IMR-90 (cell line): ENCODE measurements at regions not wholly inside any gene's neighbourhood (a gene's known extent, or its start where the extent isn't known, plus 50 kb on each side); places are given as distances from the start of the nearest gene placed in this dataset.
"Not testable (repeated sequence)": the region's sequence is repeated elsewhere in the genome, so short reads cannot be mapped to it uniquely, and the experiment has no call there.

Experiments
- CHD1 ChIP-seq: IDR thresholded peaks from 2 replicates; pipeline ENCODE4 v1.6.1; 2012; ENCODE audit warnings: low read depth, low read length, improper control_type of control experiment
- FOS ChIP-seq: fragments of 150-350 bp; IDR thresholded peaks from 2 replicates; pipeline ENCODE4 v1.6.1; 2016; ENCODE audit warnings: low read depth, low read length
- MXI1 ChIP-seq: IDR thresholded peaks from 2 replicates; pipeline ENCODE4 v1.6.1; 2012; ENCODE audit warnings: low read depth, mild to moderate bottlenecking, low read length, moderate library complexity, borderline replicate concordance
- POLR2A ChIP-seq: IDR thresholded peaks from 2 replicates; pipeline ENCODE4 v1.6.1; 2012; ENCODE audit warnings: mild to moderate bottlenecking, low read depth, low read length
- RAD21 ChIP-seq: IDR thresholded peaks from 2 replicates; pipeline ENCODE4 v1.6.1; 2012; ENCODE audit warnings: low read length, improper control_type of control experiment
- RCOR1 ChIP-seq: IDR thresholded peaks from 2 replicates; pipeline ENCODE4 v1.6.1; 2012; ENCODE audit warnings: mild to moderate bottlenecking, low read length, improper control_type of control experiment; ENCODE audit not compliant: insufficient replicate concordance
- RFX5 ChIP-seq: IDR thresholded peaks from 2 replicates; pipeline ENCODE4 v1.8.0; 2012; ENCODE audit warnings: low read depth, mild to moderate bottlenecking, low read length, moderate library complexity
- SMC3 ChIP-seq: fragments of 150-350 bp; IDR thresholded peaks from 2 replicates; pipeline ENCODE4 v1.6.1; 2016; ENCODE audit warnings: low read depth, mild to moderate bottlenecking, antibody characterized with exemption, low read length, moderate library complexity
- TF ChIP-seq, protein P1 (sequence below): conservative IDR thresholded peaks from 2 replicates; pipeline ENCODE4 v1.5.1; 2012; ENCODE audit warnings: mild to moderate bottlenecking, low read depth, low read length, improper control_type of control experiment
- TF ChIP-seq, protein P2 (sequence below): fragments of 150-350 bp; IDR thresholded peaks from 2 replicates; pipeline ENCODE4 v1.6.1; 2017; ENCODE audit warnings: mild to moderate bottlenecking, antibody characterized with exemption, low read length, low read depth

DNA sequence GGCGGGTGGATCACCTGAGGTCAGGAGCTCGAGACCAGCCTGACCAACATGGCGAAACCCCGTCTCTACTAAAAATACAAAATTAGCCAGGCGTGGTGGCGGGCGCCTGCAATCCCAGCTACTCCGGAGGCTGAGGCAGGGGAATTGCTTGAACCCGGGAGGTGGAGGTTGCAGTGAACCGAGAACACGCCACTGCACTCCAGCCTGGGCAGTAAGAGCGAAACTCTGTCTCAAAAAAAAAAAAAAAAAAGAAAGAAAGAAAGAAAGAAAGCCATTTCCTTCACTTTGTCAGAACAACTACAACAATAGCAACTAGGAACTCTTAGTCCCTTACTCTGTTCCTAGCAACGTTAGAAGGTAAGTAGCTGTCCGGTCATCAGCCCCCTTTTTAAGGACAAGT lies 222.9 kb upstream of the JARID2 start:
- not testable (repeated sequence) for TF ChIP-seq RFX5, RCOR1, SMC3, POLR2A, RAD21, CHD1, MXI1, FOS
- TF ChIP-seq, protein P1, sequence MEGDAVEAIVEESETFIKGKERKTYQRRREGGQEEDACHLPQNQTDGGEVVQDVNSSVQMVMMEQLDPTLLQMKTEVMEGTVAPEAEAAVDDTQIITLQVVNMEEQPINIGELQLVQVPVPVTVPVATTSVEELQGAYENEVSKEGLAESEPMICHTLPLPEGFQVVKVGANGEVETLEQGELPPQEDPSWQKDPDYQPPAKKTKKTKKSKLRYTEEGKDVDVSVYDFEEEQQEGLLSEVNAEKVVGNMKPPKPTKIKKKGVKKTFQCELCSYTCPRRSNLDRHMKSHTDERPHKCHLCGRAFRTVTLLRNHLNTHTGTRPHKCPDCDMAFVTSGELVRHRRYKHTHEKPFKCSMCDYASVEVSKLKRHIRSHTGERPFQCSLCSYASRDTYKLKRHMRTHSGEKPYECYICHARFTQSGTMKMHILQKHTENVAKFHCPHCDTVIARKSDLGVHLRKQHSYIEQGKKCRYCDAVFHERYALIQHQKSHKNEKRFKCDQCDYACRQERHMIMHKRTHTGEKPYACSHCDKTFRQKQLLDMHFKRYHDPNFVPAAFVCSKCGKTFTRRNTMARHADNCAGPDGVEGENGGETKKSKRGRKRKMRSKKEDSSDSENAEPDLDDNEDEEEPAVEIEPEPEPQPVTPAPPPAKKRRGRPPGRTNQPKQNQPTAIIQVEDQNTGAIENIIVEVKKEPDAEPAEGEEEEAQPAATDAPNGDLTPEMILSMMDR: not testable (repeated sequence)
- TF ChIP-seq, protein P2, sequence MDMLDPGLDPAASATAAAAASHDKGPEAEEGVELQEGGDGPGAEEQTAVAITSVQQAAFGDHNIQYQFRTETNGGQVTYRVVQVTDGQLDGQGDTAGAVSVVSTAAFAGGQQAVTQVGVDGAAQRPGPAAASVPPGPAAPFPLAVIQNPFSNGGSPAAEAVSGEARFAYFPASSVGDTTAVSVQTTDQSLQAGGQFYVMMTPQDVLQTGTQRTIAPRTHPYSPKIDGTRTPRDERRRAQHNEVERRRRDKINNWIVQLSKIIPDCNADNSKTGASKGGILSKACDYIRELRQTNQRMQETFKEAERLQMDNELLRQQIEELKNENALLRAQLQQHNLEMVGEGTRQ: not testable (repeated sequence)
